Nephron progenitor cell (in vitro differentiated cells): ENCODE measurements at regions not wholly inside any gene's neighbourhood (a gene's known extent, or its start where the extent isn't known, plus 50 kb on each side); places are given as distances from the start of the nearest gene placed in this dataset.
A peak's percentile ranks its signal among the peaks of the same experiment; 100 is the strongest.

Source experiments
- DNase-seq: peaks from one replicate; pipeline ENCODE4 v3.0.0; 2021
- H3K27ac Mint-ChIP-seq: 2 replicates; pipeline ENCODE4 v1.8.0; 2021; ENCODE audit warnings: mild to moderate bottlenecking, moderate library complexity, mixed read lengths
- H3K27me3 Mint-ChIP-seq: 2 replicates; pipeline ENCODE4 v1.8.0; 2021; ENCODE audit warnings: mild to moderate bottlenecking, low read depth, mixed read lengths; ENCODE audit not compliant: poor library complexity
- H3K36me3 Mint-ChIP-seq: 2 replicates; pipeline ENCODE4 v1.8.0; 2021; ENCODE audit warnings: low read depth, mixed read lengths
- H3K4me1 Mint-ChIP-seq: 2 replicates; pipeline ENCODE4 v1.8.0; 2021; ENCODE audit warnings: mixed read lengths
- H3K4me3 Mint-ChIP-seq: 2 replicates; pipeline ENCODE4 v1.8.0; 2021; ENCODE audit warnings: mild to moderate bottlenecking, moderate library complexity, mixed read lengths
- H3K9me3 Mint-ChIP-seq: 2 replicates; pipeline ENCODE4 v1.8.0; 2021; ENCODE audit warnings: mild to moderate bottlenecking, moderate library complexity, mixed read lengths
- TF ChIP-seq, protein P1 (sequence below): fragments of 200-600 bp; sonication (generic); IDR thresholded peaks from 2 replicates; pipeline ENCODE4 v1.5.0; 2021; ENCODE audit warnings: antibody characterized with exemption

DNA sequence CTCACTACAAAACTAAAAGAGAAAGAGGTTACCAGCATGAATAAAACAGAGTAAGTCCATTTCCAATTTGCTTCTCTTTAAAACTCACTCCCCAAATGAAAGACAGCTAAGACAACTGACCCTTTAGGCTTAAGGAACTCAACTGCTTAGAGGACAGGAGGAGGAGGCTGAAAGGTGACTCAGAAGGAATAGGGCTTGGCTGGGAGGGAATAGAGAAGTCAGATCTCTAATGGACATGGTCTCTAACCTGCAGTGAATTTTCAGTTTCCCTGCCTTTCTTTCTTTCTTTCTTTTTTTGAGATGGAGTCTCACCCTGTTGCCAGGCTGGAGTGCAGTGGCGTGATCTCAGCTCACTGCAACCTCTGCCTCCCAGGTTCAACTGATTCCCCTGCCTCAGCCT is 261.8 kb upstream of the CLINT1 start:
- H3K9me3 Mint-ChIP-seq: no peaks in the 10 kb centered on the region
- peaks cover 56% of the 10 kb centered on the region for H3K4me1 Mint-ChIP-seq
- H3K4me3 Mint-ChIP-seq: no peak overlapping the region
- H3K27ac Mint-ChIP-seq: peak overlapping the region; percentile 77
- DNase-seq: no peak
- peaks cover 3% of the 10 kb centered on the region for H3K27me3 Mint-ChIP-seq
- TF ChIP-seq, protein P1, sequence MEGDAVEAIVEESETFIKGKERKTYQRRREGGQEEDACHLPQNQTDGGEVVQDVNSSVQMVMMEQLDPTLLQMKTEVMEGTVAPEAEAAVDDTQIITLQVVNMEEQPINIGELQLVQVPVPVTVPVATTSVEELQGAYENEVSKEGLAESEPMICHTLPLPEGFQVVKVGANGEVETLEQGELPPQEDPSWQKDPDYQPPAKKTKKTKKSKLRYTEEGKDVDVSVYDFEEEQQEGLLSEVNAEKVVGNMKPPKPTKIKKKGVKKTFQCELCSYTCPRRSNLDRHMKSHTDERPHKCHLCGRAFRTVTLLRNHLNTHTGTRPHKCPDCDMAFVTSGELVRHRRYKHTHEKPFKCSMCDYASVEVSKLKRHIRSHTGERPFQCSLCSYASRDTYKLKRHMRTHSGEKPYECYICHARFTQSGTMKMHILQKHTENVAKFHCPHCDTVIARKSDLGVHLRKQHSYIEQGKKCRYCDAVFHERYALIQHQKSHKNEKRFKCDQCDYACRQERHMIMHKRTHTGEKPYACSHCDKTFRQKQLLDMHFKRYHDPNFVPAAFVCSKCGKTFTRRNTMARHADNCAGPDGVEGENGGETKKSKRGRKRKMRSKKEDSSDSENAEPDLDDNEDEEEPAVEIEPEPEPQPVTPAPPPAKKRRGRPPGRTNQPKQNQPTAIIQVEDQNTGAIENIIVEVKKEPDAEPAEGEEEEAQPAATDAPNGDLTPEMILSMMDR: no peak
- no peaks in the 10 kb centered on the region for H3K36me3 Mint-ChIP-seq

DNA sequence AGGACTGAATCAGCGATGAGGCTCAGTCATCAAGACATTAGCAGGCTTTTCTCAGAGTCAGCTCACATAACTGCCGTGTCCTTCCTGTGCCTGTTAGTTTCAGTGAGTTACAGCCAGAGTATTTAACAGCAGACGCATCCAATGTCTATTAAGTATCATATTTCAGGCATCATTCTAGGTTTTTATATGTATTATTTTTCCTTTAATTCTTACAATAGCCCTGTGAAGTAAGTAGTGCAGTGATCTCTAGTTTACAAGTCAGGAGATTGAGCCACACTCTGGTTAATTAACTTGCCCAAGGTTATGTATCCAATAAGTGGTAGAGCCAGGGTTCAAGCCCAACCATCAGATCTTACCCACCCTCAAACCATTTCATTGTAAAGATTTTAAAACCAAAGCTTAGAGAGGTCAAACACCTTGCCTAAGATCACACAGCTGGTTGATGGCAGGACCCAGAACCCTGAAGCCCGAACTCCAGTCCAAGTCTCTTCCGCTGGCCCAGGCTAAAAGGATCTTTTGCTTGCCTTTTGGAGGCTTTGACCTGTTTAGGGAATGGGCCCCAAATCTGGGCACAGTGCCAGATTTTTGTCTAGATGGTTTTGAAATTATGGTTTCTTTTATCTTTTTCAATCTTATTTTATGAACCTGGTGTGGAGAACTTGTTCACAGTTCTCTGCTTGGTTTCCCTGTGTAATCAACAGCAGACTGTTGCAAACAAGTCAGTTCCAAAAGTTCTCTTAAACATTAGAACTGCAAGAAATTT is 261.2 kb upstream of the CLINT1 start:
- H3K4me1 Mint-ChIP-seq: peaks cover 56% of the 10 kb centered on the region
- peak overlapping the region; percentile 77 for H3K27ac Mint-ChIP-seq
- TF ChIP-seq, protein P1: no peak
- H3K27me3 Mint-ChIP-seq: peaks cover 3% of the 10 kb centered on the region
- no peak for DNase-seq
- H3K9me3 Mint-ChIP-seq: no peaks in the 10 kb centered on the region
- no peak overlapping the region for H3K4me3 Mint-ChIP-seq
- H3K36me3 Mint-ChIP-seq: no peaks in the 10 kb centered on the region

DNA sequence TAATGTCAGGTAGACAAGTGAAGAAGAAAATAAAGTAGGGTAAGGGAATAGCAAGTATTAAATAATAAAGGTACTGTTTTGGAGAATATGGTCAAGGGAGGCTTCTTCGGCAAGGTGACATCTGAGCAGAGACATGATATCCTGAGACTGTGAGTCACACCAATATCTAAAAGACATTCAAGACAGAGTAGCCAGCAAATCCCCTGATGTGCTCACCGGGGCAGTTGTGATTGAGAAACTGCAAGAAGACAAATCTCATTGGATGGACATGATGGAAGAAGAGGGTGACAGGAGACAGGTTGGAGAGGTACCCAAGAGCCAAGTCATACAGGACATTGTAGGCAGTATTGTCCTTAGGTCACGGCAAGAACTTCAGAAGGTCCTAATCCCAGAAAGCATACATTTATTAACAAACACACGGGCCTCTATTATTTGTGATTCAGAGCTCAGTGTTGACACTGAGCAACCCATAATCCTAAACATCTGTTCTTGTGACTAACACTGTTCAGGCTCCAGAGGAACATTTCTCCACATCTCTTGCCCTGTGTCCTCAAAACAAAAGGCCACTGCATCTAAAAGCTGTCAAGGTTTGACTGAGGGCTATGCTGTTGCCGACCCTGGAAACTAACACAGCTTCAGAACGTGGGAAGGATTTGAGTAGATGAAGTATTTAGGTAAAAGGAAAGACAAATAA is 258.7 kb upstream of the CLINT1 start:
- Mint-ChIP-seq H3K36me3 (no peaks in the 10 kb centered on the region), H3K4me3 (no peak overlapping the region), H3K27me3 (peaks cover 6% of the 10 kb centered on the region), H3K9me3 (no peaks in the 10 kb centered on the region), H3K27ac (no peak overlapping the region), H3K4me1 (peaks cover 67% of the 10 kb centered on the region)
- no peak for DNase-seq
- TF ChIP-seq, protein P1: no peak

DNA sequence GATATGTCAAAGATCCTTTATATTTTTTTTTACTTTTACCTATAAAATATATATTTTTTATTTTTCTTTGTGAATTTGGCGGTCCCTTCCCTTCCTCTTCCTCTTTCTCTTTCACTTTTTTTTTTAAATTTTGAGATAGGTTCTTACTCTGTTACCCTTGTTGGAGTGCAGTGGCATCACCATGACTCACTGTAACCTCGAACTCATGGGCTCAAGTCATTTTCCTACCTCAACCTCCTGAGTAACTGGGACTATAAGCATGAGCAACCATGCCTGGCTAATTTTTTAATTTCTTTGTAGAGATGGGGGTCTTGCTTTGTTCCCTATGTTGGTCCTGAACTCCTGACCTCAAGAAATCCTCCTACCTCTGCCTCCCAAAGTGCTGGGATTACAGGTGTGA is 258.0 kb upstream of the CLINT1 start:
- Mint-ChIP-seq H3K27me3 (peaks cover 6% of the 10 kb centered on the region), H3K9me3 (no peaks in the 10 kb centered on the region), H3K27ac (no peak overlapping the region), H3K4me3 (no peak overlapping the region), H3K4me1 (peaks cover 67% of the 10 kb centered on the region), H3K36me3 (no peaks in the 10 kb centered on the region)
- no peak for DNase-seq
- TF ChIP-seq, protein P1: no peak

DNA sequence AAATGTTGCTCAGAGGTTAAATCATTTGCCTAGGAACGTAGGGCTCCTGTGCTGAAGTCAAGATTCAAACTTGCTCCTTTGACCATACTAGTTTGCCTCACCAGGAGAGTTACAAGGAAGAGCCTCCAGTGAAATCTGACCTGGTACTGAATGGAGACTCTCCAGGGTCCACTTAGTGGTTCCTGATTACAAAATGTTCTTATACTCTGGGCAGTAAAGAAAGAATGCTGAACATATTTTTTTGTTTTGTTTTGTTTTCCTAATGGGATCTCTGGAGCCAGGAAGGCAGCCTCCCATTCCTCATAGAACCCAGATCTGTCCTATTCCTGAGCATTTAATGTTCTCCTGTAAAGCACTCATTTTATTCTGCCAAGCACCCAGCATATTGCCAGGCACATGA is 256.5 kb upstream of the CLINT1 start:
- DNase-seq: no peak
- TF ChIP-seq, protein P1: no peak
- Mint-ChIP-seq H3K36me3 (no peaks in the 10 kb centered on the region), H3K27ac (no peak overlapping the region), H3K4me1 (peaks cover 62% of the 10 kb centered on the region), H3K4me3 (no peak overlapping the region), H3K9me3 (no peaks in the 10 kb centered on the region), H3K27me3 (peaks cover 6% of the 10 kb centered on the region)
